ENCODE measurements at regions not wholly inside any gene's neighbourhood (a gene's known extent, or its start where the extent isn't known, plus 50 kb on each side); places are given as distances from the start of the nearest gene placed in this dataset.

DNA sequence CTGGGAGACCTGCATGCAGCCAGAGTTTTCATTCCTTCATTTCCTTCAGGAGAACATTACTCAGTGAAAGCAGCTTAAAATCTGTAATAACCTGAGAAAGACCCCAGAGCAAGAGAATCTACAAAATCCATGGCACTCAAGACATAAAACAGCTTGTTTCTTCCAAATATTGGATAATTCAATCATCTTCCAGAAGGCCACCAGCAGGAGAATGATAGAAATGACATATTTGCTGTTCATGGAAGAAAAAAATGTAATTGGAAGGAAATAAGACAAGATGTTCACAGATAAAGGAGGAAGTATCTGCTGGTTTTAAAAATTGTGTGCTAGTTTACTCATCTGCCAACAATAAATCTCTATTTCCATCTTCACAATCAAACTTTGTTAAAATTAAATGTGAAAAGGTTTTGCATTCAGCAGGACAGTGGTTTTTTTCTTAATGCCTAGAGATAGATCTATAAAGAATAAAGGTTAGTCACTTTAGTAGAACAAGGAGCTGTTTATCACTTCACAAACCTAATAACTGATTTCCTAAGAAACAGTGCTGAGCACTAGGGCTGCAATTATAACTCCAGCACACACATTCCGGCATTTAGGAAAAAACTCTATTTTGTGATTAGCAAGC lies 530.8 kb downstream of the NSUN3 start:
- Histone ChIP-seq H3K9ac (ENCODE audit: low read length) (no peak overlapping the region), H4K20me1 (ENCODE audit: insufficient read depth) (no peaks in the 10 kb centered on the region), H3K4me3 (replicated peaks in 1 of 2; ENCODE audit: low read depth in 1 of 2, low read length in 2 of 2) (no peak overlapping the region), H2AFZ (ENCODE audit: low read depth, low read length, poor library complexity, severe bottlenecking) (no peak overlapping the region), H3K9me3 (ENCODE audit: control insufficient read depth in 1 of 2, insufficient read depth in 1 of 2, low read depth in 1 of 2, low read length in 2 of 2) (peaks cover 3 to 35% of the 10 kb centered on the region in 2 experiments; a peak in 2 of 4 replicates), H3K27me3 (ENCODE audit: insufficient read depth, low read length) (no peaks in the 10 kb centered on the region), H3K9me2 (ENCODE audit: insufficient read depth) (no peaks in the 10 kb centered on the region), H3K27ac (ENCODE audit: low read depth, low read length) (no peak overlapping the region), H3K4me1 (ENCODE audit: control insufficient read depth in 1 of 2, insufficient read depth in 2 of 2, low read length in 2 of 2) (no peaks in the 10 kb centered on the region), H3K36me3 (ENCODE audit: control insufficient read depth in 1 of 2, insufficient read depth in 2 of 2, low read length in 2 of 2) (no peaks in the 10 kb centered on the region), H3K4me2 (ENCODE audit: low read length) (no peak overlapping the region), H3K79me2 (ENCODE audit: insufficient read depth, low read length) (no peaks in the 10 kb centered on the region)
- no peak for DNase-seq (ENCODE audit: low read depth, low spot score)
- TF ChIP-seq CEBPB (IDR thresholded peaks at IDR 0.05; ENCODE audit: low read depth) (no peak), TCF7L2 (IDR thresholded peaks at IDR 0.05; ENCODE audit: borderline replicate concordance, extremely low read depth, insufficient read depth, insufficient read length) (no peak), ZNF274 (IDR thresholded peaks at IDR 0.05; ENCODE audit: low read depth, low read length) (no peak), JUND (IDR thresholded peaks at IDR 0.05) (no peak), POLR2A (IDR thresholded peaks at IDR 0.05; ENCODE audit: borderline replicate concordance, extremely low read depth, insufficient read depth, insufficient read length) (no peak), EZH2phosphoT487 (IDR thresholded peaks at IDR 0.05; ENCODE audit: borderline replicate concordance) (no peak), YY1 (IDR thresholded peaks at IDR 0.05; ENCODE audit: extremely low read depth, insufficient replicate concordance, low read depth, low read length) (no peak), RAD21 (IDR thresholded peaks at IDR 0.05; ENCODE audit: low read depth) (no peak), SP1 (IDR thresholded peaks at IDR 0.05; ENCODE audit: low read depth) (no peak), ZFX (IDR thresholded peaks at IDR 0.05) (no peak), CBX3 (IDR thresholded peaks at IDR 0.05; ENCODE audit: low read depth) (no peak), POLR2AphosphoS5 (IDR thresholded peaks at IDR 0.05; ENCODE audit: low read depth, low read length) (no peak)
- TF ChIP-seq, protein P1, sequence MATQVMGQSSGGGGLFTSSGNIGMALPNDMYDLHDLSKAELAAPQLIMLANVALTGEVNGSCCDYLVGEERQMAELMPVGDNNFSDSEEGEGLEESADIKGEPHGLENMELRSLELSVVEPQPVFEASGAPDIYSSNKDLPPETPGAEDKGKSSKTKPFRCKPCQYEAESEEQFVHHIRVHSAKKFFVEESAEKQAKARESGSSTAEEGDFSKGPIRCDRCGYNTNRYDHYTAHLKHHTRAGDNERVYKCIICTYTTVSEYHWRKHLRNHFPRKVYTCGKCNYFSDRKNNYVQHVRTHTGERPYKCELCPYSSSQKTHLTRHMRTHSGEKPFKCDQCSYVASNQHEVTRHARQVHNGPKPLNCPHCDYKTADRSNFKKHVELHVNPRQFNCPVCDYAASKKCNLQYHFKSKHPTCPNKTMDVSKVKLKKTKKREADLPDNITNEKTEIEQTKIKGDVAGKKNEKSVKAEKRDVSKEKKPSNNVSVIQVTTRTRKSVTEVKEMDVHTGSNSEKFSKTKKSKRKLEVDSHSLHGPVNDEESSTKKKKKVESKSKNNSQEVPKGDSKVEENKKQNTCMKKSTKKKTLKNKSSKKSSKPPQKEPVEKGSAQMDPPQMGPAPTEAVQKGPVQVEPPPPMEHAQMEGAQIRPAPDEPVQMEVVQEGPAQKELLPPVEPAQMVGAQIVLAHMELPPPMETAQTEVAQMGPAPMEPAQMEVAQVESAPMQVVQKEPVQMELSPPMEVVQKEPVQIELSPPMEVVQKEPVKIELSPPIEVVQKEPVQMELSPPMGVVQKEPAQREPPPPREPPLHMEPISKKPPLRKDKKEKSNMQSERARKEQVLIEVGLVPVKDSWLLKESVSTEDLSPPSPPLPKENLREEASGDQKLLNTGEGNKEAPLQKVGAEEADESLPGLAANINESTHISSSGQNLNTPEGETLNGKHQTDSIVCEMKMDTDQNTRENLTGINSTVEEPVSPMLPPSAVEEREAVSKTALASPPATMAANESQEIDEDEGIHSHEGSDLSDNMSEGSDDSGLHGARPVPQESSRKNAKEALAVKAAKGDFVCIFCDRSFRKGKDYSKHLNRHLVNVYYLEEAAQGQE (IDR thresholded peaks at IDR 0.05; ENCODE audit: low read depth), result no peak
- TF ChIP-seq, protein P2, sequence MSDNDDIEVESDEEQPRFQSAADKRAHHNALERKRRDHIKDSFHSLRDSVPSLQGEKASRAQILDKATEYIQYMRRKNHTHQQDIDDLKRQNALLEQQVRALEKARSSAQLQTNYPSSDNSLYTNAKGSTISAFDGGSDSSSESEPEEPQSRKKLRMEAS (IDR thresholded peaks at IDR 0.05), result no peak
- TF ChIP-seq, protein P3, sequence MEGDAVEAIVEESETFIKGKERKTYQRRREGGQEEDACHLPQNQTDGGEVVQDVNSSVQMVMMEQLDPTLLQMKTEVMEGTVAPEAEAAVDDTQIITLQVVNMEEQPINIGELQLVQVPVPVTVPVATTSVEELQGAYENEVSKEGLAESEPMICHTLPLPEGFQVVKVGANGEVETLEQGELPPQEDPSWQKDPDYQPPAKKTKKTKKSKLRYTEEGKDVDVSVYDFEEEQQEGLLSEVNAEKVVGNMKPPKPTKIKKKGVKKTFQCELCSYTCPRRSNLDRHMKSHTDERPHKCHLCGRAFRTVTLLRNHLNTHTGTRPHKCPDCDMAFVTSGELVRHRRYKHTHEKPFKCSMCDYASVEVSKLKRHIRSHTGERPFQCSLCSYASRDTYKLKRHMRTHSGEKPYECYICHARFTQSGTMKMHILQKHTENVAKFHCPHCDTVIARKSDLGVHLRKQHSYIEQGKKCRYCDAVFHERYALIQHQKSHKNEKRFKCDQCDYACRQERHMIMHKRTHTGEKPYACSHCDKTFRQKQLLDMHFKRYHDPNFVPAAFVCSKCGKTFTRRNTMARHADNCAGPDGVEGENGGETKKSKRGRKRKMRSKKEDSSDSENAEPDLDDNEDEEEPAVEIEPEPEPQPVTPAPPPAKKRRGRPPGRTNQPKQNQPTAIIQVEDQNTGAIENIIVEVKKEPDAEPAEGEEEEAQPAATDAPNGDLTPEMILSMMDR (IDR thresholded peaks at IDR 0.05 in 2 of 3, conservative IDR thresholded peaks at IDR 0.05 in 1 of 3; ENCODE audit: borderline replicate concordance in 1 of 3, insufficient read depth in 1 of 3, low read depth in 2 of 3, low read length in 2 of 3), result no peak
- TF ChIP-seq, protein P4, sequence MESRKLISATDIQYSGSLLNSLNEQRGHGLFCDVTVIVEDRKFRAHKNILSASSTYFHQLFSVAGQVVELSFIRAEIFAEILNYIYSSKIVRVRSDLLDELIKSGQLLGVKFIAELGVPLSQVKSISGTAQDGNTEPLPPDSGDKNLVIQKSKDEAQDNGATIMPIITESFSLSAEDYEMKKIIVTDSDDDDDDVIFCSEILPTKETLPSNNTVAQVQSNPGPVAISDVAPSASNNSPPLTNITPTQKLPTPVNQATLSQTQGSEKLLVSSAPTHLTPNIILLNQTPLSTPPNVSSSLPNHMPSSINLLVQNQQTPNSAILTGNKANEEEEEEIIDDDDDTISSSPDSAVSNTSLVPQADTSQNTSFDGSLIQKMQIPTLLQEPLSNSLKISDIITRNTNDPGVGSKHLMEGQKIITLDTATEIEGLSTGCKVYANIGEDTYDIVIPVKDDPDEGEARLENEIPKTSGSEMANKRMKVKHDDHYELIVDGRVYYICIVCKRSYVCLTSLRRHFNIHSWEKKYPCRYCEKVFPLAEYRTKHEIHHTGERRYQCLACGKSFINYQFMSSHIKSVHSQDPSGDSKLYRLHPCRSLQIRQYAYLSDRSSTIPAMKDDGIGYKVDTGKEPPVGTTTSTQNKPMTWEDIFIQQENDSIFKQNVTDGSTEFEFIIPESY (IDR thresholded peaks at IDR 0.05; ENCODE audit: extremely low read depth, insufficient replicate concordance, low read length), result no peak
- RAD21 ChIA-PET (ENCODE audit: low non-redundant PET in 1 of 2, low total read pairs in 2 of 2, uncharacterized antibody in 2 of 2, unreplicated experiment in 2 of 2), result no interaction called here
- BruUV-seq (replicated peaks), result no TSS peak
- POLR2A ChIA-PET, result no interaction called here
- CTCF ChIA-PET, result no interaction called here
- intact Hi-C loops (cut with micrococcal nuclease), result no loop called here
- no peak for ATAC-seq
